ENCODE measurements at regions not wholly inside any gene's neighbourhood (a gene's known extent, or its start where the extent isn't known, plus 50 kb on each side); places are given as distances from the start of the nearest gene placed in this dataset.

GRCh38 chr9:7287986-7288385 lies 511.6 kb downstream of the DMAC1 start:
- no peak for DNase-seq

DNA sequence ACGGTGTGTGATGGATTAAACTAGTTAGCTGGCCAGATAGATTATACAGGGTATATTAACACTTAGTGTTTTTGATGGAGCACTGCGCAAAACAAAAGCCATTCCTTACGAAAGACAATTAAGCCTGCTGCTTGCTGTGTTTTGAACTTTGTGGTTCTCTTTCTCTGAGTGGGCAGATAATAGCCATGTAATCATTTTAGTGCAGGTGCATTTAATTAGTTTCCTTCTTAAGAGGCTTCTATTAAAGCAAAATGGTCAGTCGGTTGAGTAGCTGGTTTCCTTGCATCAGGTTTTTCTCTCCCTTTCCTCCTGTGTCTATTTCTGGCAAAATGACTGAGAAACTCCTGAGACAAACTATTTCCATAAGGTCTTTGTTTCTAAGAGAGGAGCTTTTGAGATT lies 512.5 kb downstream of the DMAC1 start:
- DNase-seq, result no peak

DNA sequence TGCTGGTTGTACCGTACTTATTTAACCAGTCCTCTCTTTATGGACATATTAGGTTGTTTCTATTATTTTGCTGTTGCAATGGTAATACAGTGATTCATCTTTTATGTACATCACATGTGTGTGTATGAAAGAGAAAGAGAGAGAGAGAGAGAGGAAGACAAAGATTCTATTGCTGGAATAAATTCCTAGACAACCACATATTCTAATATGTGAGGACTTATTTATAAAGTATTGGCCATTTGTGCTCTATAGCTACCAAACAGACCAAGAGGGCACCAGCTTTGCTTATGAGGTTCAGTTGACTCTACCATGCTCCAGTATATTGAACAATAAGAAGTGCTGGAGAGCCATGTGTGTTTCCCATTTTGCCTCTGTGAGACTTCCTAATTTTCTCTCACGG lies 513.5 kb downstream of the DMAC1 start:
- no peak for DNase-seq

DNA sequence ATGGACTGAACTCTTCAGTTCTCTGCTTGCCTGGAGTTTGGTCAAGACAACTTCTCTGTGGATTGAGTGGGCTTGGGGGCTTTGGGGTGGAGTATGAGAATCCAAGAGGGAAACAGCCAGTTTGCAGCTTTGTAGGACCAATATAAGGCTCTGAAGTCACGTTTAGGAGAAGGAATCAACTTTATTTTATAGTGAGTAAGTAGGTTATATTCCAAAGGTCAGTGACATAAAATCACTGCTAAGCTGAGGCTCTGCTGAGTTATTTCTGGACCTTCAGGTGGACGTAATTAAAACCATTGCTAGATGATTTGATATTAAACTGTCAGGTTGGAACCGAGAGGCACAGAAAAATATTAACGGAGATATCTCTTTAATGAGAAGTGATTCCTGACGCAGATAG lies 514.4 kb downstream of the DMAC1 start:
- no peak for DNase-seq

DNA sequence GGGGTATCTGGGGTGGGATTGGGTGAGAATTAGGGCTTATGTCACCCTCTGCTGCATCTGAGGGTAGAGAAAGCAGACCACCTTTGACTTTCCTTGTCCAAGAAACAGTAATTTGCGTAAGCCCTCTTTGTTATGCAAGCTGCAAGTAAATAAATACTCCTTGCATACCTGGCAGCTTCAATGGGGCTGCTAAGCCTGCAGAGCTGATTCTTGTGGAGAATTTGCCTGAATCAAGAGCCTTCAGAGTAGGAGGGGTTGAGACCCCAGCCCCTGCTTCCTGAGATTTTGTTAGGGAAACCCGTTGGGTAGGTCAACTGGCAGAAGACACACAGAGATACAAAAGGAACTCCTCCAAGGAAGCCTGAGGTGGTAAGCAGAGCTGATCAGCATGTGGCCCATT lies 515.1 kb downstream of the DMAC1 start:
- DNase-seq, result no peak

DNA sequence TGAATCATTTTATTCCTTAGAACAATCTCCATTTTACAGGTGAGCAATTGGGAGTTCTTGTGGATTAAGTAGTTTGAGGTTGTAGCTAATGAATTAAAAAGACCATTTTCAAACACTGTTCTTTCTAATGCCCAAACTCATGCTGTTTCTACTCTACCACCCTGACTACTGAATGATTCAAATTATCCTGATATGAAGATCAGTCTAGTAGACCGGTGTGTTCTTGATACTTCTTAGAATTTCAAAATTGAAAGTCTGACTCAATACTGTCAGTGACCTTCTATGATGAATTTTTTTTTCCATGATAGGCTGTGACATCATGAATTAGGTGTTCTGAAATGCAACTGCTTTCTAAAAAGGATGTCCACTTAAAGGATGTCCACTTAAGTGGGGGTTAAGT lies 515.5 kb downstream of the DMAC1 start:
- DNase-seq, result no peak

DNA sequence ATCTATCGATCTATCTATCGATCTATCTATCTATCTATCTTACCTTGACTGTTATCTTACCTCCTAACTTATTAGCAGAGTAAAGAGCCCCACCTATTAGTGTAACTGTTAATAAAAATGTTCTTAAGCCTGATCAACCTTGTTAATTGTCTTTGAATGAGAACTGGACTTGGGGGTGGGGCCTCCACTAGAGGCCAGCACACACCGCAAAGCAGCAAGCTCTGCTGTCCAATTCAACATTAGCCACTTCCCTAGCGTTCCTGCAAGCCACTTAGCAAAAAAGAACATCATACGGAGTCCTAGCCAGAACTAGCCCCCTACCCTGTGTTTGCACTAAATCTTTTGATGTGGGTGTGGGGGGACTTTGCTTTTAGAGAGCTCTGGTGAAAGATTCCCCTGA lies 515.8 kb downstream of the KDM4C start:
- DNase-seq, result no peak

DNA sequence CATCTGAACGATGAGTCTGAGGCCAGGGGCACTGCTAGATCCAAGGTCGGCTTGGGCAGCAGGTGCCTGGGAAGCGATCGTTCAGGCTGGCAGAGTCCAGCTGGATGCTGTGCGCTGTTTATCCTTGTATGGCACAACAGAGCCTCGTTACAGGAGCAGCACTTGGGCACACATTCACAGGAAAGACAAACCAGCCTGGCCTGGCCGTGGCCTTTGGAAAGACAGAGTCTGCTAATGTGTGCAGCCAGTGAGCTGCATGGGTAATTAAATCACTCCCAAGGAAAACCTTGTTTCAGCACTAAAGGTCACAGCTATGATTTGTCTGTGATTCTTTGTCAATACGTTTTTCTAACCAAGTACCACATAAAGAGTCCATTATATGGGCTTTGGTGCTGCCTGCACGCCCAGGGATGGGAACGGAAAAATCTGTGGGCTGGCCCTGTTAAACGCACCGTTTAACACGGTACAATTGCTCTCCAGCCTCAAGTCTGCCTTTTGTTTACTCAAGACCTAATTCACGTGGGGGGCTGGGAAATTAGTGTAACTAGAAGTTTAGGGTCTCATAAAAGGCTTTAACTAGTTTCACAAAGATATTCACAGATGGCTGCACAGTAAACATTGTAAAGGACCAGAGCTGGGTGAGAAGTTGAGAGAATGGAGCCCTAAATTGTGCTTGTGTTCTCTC lies 509.3 kb downstream of the KDM4C start:
- DNase-seq, result no peak

DNA sequence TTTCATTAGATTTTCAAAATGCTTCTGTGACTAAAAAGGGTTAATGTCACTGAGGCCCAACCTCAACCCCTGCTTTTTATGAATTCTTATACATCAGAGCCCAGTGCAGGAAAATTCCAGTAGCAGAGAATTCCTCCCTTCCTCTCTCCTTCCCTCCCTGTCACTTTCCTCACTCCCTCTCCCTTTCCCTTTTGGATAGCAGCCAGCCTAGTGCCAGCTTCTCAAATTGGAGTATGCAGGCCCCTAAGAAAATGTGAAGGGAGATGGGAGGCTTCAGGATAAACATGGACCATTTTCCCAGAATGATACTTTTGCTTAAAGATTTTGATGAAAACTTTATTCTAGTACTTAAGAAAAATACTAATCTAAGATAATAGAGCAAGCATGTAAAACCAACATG lies 507.4 kb downstream of the KDM4C start:
- DNase-seq, result no peak

DNA sequence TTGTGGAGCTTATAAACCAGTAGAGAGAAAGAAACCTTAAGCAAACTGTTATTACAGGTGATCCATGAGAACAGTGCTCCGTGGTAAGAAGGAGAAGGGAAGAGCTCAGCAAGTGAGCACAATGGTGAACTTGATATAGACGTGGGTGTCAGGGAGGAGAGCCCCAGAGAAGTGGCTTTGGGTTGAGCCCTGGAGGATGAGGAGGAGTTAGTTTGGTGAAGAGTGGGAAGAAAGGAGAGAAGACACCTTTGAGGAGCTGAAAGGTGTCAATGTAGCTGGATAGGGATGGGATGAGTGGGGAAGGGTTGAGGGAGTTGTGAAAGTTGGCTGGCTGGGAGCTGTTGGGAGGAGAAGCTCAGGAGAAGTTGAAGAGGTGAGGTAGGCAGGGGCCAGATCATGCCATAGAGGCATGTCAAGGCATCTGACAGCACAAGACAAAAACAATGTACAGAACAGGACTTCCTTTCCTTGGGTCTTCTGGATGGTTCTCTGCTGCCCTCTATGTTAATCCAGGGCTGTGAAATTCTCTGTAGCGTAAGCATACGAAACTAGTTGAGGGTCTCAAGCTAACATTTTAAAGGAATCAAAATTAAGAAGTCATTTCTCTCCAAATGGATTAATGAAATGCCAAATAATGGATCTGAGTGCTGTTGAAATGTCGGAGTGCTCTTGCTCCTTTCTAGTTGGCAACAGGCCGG lies 501.9 kb downstream of the KDM4C start:
- DNase-seq, result peak; percentile 19

GRCh38 chr9:7258688-7259396 lies 501.1 kb downstream of the KDM4C start:
- no peak for DNase-seq

DNA sequence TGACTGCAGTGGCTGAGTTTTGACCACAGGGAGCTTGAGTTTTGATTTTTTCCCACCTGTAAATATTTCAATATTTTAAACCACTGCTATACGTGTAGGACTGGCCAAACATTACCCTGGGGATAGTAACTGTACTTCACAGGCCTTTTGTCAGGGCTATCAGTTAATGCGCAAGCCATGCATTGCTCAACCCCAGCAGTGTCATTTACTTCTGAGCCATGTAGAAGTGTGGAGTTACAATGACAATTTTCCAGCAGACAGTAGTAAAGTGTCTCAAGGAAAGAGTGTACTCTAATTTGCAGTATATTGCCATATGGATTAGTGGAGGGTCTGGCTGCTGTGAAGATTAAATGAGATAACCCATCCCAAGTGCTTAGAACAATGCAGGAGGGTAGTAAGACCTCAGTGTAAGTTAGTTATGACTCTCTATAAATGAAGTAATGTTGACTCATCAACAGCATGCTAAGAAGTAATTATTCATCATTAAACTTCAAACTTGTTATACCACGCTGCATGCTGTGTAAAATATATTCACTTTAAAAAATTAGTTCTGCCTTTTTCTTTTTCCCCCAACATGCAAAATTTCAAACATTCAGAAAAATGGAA lies 489.2 kb downstream of the KDM4C start:
- no peak for DNase-seq

DNA sequence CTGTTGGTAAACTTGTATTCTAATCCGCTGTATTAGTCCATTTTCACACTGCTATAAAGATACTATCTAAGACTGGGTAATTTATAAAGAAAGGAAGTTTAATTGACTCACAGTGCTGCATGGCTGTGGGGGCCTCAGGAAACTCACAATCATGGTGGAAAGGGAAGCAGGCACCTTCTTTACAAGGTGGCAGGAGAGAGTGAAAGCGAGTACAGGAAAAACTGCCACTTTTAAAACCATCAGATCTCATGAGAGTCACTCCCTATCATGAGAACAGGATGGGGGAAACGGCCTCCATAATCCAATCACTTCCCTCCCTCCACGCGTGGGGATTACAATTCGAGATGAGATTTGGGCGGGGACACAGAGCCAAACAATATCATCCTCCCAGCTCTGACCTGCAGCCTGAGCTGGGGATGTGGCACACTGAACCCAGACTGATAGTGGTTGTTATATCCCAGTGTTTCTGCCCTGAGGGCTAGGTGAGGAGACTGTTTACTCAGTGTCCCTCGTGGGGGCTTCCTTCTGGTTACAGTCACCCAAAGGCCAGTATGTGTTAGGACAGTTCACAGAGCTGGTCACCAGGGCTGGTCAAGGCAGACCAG lies 488.3 kb downstream of the KDM4C start:
- DNase-seq, result no peak

- no peak for DNase-seq
Observed at GRCh38 chr9:7243838-7244237, 486.1 kb downstream of the KDM4C start.

DNA sequence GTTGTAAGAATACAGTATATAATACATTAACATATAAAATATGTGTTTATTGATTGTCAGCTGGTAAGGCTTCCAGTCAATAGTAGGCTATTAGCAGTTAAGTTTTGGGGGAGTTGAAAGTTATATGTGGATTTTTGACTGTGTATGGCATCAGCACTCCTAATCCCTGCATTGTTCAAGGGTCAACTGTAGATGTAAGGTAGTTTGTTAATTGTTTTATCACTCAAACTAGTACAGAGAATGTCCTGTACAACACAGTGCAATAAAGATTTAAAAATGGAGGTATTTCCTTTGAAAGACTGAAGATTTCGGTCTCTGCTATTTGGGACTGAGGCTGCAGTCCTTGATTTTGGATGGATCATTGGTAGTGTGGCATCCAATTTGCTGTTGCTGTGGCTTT lies 484.4 kb downstream of the KDM4C start:
- DNase-seq, result no peak

GRCh38 chr9:7241694-7242093 lies 483.9 kb downstream of the KDM4C start:
- no peak for DNase-seq

GRCh38 chr9:7240569-7241311 lies 483.0 kb downstream of the KDM4C start:
- no peak for DNase-seq

DNA sequence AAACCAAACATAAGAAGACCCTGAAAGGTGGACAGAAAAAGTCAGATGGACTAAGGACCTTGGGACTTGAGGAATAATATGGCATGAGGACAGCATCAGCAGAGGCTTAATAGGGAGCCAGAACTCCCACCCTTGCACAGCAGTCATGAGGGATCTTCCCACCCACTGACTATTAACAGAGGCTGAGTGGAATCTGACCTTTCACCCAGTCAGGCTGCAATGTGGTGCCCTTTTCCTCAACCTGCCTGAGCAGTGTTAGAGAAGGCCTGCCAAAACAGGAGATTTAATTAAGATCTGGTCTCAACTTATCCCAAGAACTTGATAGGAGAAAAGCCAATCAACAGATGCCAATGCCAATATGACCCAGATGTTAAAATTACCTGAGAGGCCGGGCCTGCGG lies 481.9 kb downstream of the KDM4C start:
- DNase-seq, result no peak

GRCh38 chr9:7238247-7238637 lies 480.5 kb downstream of the KDM4C start:
- DNase-seq, result peak; percentile 53

DNA sequence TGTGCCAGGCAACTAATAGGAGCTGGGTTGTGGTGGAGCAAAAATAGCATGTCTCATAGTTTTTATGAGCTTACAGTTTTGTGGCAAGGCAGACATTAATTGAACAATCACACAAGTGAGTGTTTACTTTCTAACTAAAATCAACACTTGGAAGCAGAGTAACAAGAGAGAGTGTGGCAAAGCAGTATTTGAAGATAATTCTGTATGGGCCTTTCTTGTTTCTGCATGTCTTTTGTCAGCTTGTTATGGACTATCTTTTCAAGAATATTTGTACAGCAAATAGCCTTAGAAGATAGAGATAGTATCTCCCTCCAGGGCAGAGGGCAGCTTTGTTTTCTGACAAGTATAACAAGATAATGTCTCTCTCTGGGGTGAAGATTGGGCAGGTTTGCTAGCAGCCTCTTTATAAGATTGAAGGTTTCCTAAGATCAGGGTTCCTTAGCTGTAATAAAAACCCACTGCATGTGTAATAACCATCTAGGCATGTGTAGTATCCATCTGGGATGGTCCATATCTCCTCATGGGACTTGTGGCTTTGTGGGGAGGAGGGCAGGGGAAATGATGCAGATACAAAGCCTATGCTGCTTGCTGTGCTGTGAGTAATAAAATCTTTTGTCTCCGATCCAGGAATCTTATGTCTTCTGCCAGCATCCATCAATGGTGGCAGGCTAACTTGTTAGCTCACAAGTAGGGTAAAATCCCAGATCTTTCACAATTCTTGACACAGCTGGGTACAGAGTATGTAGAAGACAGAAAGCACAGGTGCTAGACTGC lies 479.9 kb downstream of the KDM4C start:
- DNase-seq, result no peak

DNA sequence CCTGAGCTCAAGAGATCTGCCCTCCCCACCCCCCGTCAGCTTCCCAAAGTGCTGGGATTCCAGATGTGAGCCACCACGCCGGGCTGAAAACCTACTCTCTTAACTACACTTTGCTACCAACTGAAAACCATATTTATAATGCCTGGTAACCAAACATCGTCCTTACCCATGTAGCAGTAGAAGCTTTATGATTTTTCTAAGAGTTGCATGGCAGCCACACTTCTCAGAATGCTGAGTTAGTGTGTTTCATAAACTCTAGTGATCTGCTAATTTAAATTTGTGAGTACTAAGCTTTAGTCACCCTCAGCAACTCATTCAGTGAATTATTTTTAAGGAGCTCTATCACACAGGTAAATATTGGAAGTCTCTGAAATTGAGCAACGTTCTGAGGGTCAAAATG lies 478.4 kb downstream of the KDM4C start:
- no peak for DNase-seq

DNA sequence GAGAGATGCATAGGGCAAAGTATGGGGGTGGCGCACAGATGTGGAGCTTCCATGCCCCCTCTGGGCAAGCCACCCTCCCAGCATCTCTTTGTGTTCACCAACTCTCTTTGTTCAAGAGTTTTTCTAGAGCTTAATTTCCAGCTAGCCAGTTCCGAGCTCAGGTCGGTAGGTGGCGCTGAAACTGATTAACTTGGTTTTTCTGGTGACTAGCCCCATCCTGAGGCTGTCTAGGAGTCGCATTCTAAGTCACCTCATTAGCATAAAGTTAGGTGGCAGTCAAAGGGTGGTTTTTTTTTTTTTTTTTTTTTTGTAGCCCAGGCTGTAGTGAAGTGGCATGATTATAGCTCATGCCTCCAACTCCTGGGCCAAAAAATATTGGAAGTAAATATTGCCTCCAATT lies 476.4 kb downstream of the KDM4C start:
- peak; percentile 82 for DNase-seq

Measured in hematopoietic multipotent progenitor cell treated with erythropoietin and hydrocortisone succinate and interleukin-3 and kit ligand, for 8 days (in vitro differentiated cells).